GM19397 (cell line): ENCODE measurements at regions not wholly inside any gene's neighbourhood (a gene's known extent, or its start where the extent isn't known, plus 50 kb on each side); places are given as distances from the start of the nearest gene placed in this dataset.
"Not testable (repeated sequence)": the region's sequence is repeated elsewhere in the genome, so short reads cannot be mapped to it uniquely, and the experiment has no call there.

Experiments
- ATAC-seq: cut with Tn5 transposase; IDR thresholded peaks from one replicate; pipeline ENCODE4 v1.9.1; 2021; ENCODE audit warnings: mild to moderate bottlenecking, moderate library complexity; ENCODE audit not compliant: unreplicated experiment

- ATAC-seq = no peak
These were observed 1075.2 kb downstream of the PCDH9 start for GRCh38 chr13:66154976-66155375.

GRCh38 chr13:66154354-66154753 lies 1075.8 kb downstream of the PCDH9 start:
- ATAC-seq = no peak

DNA sequence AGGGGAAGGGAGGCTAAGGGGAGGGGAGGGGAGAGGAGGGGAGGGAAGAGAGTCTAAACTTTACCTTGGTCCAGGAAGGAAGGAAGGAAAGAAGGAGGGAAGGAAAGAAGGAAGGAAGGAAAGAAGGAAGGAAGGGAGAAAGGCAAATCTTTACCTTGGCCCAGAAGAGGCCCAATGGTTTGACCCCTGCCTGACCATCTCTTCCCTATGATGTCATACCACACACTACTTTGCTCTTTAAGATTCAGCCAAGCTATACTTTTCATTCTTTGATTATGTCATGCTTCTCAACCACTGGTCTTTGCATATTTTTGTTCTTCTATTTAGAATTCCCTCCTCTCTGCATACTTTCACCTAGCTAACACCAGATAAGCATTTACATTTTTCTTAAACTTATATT lies 1077.5 kb downstream of the PCDH9 start:
- ATAC-seq = no peak

DNA sequence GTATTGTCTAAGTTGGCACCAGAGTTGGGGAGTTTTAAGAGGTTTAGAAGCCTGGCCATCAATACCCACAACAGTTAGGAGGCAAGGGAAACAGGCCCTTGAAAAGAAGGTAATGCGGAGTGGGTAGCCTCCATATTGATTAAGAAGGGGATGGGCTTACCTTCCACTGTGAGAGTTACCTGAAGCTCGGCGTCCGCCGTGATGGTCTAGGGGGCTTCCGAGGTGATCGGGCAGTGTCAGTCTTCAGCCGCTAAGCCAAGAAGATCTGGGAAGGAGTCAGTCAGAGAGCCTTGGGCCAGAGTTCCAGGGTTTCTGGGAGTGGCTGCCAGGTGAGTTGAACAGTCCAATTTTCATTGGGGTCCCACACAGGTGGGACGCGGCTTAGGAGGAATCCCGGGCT lies 1085.8 kb downstream of the PCDH9 start:
- ATAC-seq = not testable (repeated sequence)

- ATAC-seq = no peak
These were observed 1090.4 kb downstream of the PCDH9 start for GRCh38 chr13:66139701-66140100.

GRCh38 chr13:66139250-66139649 lies 1090.9 kb downstream of the PCDH9 start:
- no peak for ATAC-seq

GRCh38 chr13:66138172-66138811 lies 1091.8 kb downstream of the PCDH9 start:
- peak; percentile 93 for ATAC-seq

DNA sequence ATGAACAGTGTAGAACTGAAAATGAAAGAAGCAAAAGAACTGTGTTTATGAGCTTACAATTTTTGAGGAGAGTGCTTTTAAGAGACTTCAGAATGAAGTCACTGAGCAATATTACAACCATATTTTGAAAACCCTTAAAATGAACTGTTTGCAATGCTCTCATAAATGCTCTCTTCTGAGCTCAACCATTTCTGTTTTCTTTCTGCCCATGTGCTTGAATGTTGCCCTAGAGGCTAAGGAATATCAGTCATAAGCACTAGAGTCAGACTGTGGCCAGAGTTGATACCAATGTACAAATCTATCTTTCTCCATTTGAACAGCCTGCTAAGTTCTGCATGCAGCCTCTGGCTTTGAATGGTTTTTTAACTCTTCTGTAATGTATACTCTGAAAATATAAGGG lies 1092.8 kb downstream of the PCDH9 start:
- no peak for ATAC-seq

- ATAC-seq = peak; percentile 88
These were observed 1101.4 kb downstream of the PCDH9 start for GRCh38 chr13:66128692-66129269.

- no peak for ATAC-seq
These were observed 1101.9 kb downstream of the PCDH9 start for GRCh38 chr13:66128201-66128600.

DNA sequence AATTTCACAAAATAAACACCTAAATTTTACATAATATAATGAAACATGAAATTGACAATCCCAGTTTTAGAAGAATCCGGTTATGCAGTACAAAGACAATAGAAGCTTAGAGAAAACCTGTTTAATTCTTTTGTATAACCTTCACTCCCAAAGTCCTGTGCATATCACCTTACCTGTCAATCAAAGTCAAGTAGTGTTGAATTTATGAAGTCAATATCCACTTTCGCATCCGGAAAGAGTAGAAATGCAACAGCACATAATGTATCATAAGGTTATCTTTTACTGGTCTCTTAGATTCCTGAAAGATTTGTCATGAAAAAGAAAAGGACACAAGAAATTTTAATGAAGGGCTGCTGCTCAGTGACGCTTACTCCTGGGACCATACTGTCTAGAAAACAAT lies 1112.6 kb downstream of the PCDH9 start:
- ATAC-seq = no peak

- no peak for ATAC-seq
These were observed 1116.1 kb downstream of the PCDH9 start for GRCh38 chr13:66113882-66114526.

- no peak for ATAC-seq
These were observed 1118.5 kb downstream of the PCDH9 start for GRCh38 chr13:66111628-66112027.

- ATAC-seq = no peak
These were observed 1123.9 kb downstream of the PCDH9 start for GRCh38 chr13:66106246-66106645.

GRCh38 chr13:66102864-66103263 lies 1127.3 kb downstream of the PCDH9 start:
- no peak for ATAC-seq

DNA sequence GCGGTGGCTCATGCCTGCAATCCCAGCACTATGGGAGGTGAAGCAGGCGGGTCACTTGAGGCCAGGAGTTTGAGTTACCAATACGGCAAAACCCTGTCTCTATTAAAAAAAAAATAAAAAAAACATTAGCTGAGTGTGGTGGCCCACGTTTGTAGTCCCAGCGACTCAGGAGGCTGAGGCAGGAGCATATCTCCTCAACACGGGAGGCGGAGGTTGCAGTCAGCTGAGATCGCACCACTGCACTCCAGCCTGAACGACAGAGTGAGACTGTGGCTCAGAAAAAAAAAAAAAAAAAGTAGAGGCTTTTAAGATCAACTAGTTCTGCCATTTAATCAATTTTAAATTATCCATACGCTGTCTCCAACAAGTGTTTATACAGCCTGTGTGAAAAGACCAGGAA lies 1130.3 kb downstream of the PCDH9 start:
- ATAC-seq = no peak

GRCh38 chr13:66098931-66099628 lies 1131.1 kb downstream of the PCDH9 start:
- ATAC-seq = no peak

DNA sequence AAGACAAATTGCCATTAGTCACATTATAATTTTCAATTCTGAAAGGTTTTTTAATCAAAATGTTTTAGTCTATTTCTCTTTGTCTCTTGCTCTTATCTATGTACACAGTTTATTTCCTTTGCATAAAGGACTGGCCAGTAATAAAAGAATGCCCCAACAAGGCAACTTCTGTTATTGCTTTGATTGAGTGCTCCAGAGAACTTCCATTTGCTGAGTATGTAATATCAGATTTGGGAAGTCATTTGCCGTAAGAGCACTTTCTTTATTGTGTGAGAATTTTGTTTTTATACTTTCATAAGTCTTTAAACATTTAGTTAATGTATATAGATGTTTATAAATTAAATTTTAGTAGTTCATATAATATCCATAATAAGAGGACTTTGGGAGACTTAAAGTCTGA lies 1140.4 kb downstream of the PCDH9 start:
- ATAC-seq = no peak

DNA sequence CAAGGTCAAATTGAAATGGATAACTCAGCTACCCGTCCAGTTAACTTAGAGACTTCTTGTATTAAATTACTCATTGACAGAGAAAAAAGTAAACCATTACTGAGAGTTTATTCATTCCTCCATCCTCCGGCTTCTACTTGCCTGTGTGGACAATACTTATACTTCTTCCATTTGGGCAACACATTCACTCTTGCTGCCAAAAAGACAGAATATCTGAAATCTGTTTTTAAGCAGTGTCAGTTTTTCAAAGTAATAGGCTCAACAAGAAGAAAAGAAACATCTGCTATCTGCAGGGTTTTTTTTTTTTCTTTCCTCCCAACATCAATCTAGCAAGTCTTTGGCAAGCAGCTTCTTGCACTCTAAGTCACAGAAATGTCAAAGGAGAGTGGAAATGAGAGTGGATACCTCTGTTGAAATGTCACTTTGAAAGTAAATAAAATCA lies 1142.8 kb downstream of the PCDH9 start:
- peak; percentile 60 for ATAC-seq

- no peak for ATAC-seq
These were observed 1152.9 kb downstream of the PCDH9 start for GRCh38 chr13:66077132-66077689.

GRCh38 chr13:66076417-66076816 lies 1153.7 kb downstream of the PCDH9 start:
- ATAC-seq = no peak
